H9 (cell line): ENCODE measurements at regions not wholly inside any gene's neighbourhood (a gene's known extent, or its start where the extent isn't known, plus 50 kb on each side); places are given as distances from the start of the nearest gene placed in this dataset.
A peak's percentile ranks its signal among the peaks of the same experiment; 100 is the strongest.

ENCODE experiments used
- DNase-seq: peaks from one replicate; pipeline ENCODE4 v3.0.0-alpha.2; 2017
- H2AFZ ChIP-seq: one replicate; pipeline ENCODE4 v1.6.1; 2013; ENCODE audit warnings: mild to moderate bottlenecking, low read length, control low read depth, moderate library complexity
- H2AK5ac ChIP-seq: 2 replicates; pipeline ENCODE4 v1.6.1; 2013; ENCODE audit warnings: low read length, control low read depth, mixed read lengths; ENCODE audit not compliant: insufficient read length
- H2BK120ac ChIP-seq: one replicate; pipeline ENCODE4 v1.6.1; 2013; ENCODE audit warnings: low read depth, mild to moderate bottlenecking, low read length, control low read depth, inconsistent platforms; ENCODE audit not compliant: poor library complexity, severe bottlenecking
- H2BK12ac ChIP-seq: 2 replicates; pipeline ENCODE4 v1.6.1; 2013; ENCODE audit warnings: low read length, control low read depth, mixed read lengths, low read depth; ENCODE audit not compliant: insufficient read length
- H2BK15ac ChIP-seq: 2 replicates; pipeline ENCODE4 v1.6.1; 2013; ENCODE audit warnings: low read depth, low read length, control low read depth
- H2BK20ac ChIP-seq: one replicate; pipeline ENCODE4 v1.6.1; 2013; ENCODE audit warnings: low read depth, mild to moderate bottlenecking, low read length, control low read depth, inconsistent platforms; ENCODE audit not compliant: poor library complexity, severe bottlenecking
- H2BK5ac ChIP-seq: 2 replicates; pipeline ENCODE4 v1.6.1; 2013; ENCODE audit warnings: low read length, control low read depth, mixed read lengths; ENCODE audit not compliant: insufficient read length
- H3K14ac ChIP-seq: 2 replicates; pipeline ENCODE4 v1.6.1; 2013; ENCODE audit warnings: low read length, control low read depth; ENCODE audit not compliant: insufficient read depth
- H3K18ac ChIP-seq: 2 replicates; pipeline ENCODE4 v1.6.1; 2013; ENCODE audit warnings: low read depth, mild to moderate bottlenecking, mixed read lengths, low read length, control low read depth; ENCODE audit not compliant: insufficient read length
- H3K23ac ChIP-seq: 2 replicates; pipeline ENCODE4 v1.6.1; 2013; ENCODE audit warnings: low read length, control low read depth, mixed read lengths, low read depth; ENCODE audit not compliant: insufficient read length
- H3K23me2 ChIP-seq: 2 replicates; pipeline ENCODE4 v1.6.1; 2013; ENCODE audit warnings: low read depth, mild to moderate bottlenecking, mixed read lengths, low read length, control low read depth; ENCODE audit not compliant: insufficient read length, poor library complexity, severe bottlenecking
- H3K27ac ChIP-seq: 2 replicates; pipeline ENCODE4 v1.5.1; 2013; ENCODE audit warnings: low read length, control low read depth, mixed read lengths, low read depth; ENCODE audit not compliant: insufficient read length
- H3K27me3 ChIP-seq: 2 replicates; pipeline ENCODE4 v1.6.1; 2013; ENCODE audit warnings: low read length, control low read depth, inconsistent platforms; ENCODE audit not compliant: insufficient read depth
- H3K4ac ChIP-seq: 2 replicates; pipeline ENCODE4 v1.6.1; 2013; ENCODE audit warnings: low read depth, mild to moderate bottlenecking, control low read depth, inconsistent platforms, low read length, moderate library complexity
- H3K4me1 ChIP-seq: 2 replicates; pipeline ENCODE4 v1.6.1; 2013; ENCODE audit warnings: low read length, control low read depth, inconsistent platforms; ENCODE audit not compliant: insufficient read depth
- H3K4me2 ChIP-seq: 2 replicates; pipeline ENCODE4 v1.6.1; 2013; ENCODE audit warnings: low read length, control low read depth, mixed read lengths; ENCODE audit not compliant: insufficient read length, insufficient read depth
- H3K56ac ChIP-seq: 2 replicates; pipeline ENCODE4 v1.6.1; 2013; ENCODE audit warnings: low read depth, mild to moderate bottlenecking, mixed read lengths, low read length, control low read depth; ENCODE audit not compliant: insufficient read length
- H3K79me1 ChIP-seq: 2 replicates; pipeline ENCODE4 v1.6.1; 2013; ENCODE audit warnings: low read depth, mild to moderate bottlenecking, moderate library complexity, low read length, control low read depth, inconsistent platforms; ENCODE audit not compliant: insufficient read depth, poor library complexity, severe bottlenecking
- H3K79me2 ChIP-seq: 2 replicates; pipeline ENCODE4 v1.6.1; 2013; ENCODE audit warnings: low read length, control low read depth, inconsistent platforms; ENCODE audit not compliant: insufficient read depth
- H3K9ac ChIP-seq: 2 replicates; pipeline ENCODE4 v1.6.1; 2013; ENCODE audit warnings: low read length, control low read depth, mixed read lengths; ENCODE audit not compliant: insufficient read length; ENCODE audit errors: extremely low read depth
- H3K9me3 ChIP-seq: one replicate; pipeline ENCODE4 v1.6.1; 2013; ENCODE audit warnings: low read depth, low read length, inconsistent platforms; ENCODE audit not compliant: control insufficient read depth
- H3T11ph ChIP-seq: one replicate; pipeline ENCODE4 v1.6.1; 2013; ENCODE audit warnings: mild to moderate bottlenecking, low read length, control low read depth, inconsistent platforms
- H4K20me1 ChIP-seq: one replicate; pipeline ENCODE4 v1.6.1; 2013; ENCODE audit not compliant: control insufficient read depth, insufficient read length, insufficient read depth
- H4K5ac ChIP-seq: 2 replicates; pipeline ENCODE4 v1.6.1; 2013; ENCODE audit warnings: low read depth, mild to moderate bottlenecking, mixed read lengths, low read length, control low read depth; ENCODE audit not compliant: insufficient read length
- H4K8ac ChIP-seq: replicated peaks from 2 replicates; pipeline ENCODE4 v1.6.1; 2013; ENCODE audit warnings: low read length, control low read depth, mixed read lengths, low read depth; ENCODE audit not compliant: insufficient read length
- H4K91ac ChIP-seq: 2 replicates; pipeline ENCODE4 v1.6.1; 2013; ENCODE audit warnings: low read depth, mild to moderate bottlenecking, moderate library complexity, mixed read lengths, low read length, control low read depth; ENCODE audit not compliant: insufficient read length
- H3K27ac Mint-ChIP-seq, 3 experiments: 2 replicates in 2 of 3; 3 replicates in 1 of 3; pipeline ENCODE4 v1.8.0; 2020 to 2021; ENCODE audit warnings: mixed read lengths in 3 of 3, mild to moderate bottlenecking in 1 of 3, moderate library complexity in 1 of 3
- H3K27me3 Mint-ChIP-seq: 2 replicates; pipeline ENCODE4 v1.8.0; 2021; ENCODE audit warnings: low read depth, mild to moderate bottlenecking, moderate library complexity, mixed read lengths
- H3K36me3 Mint-ChIP-seq, 3 experiments: 2 replicates in 2 of 3; 3 replicates in 1 of 3; pipeline ENCODE4 v1.8.0; 2020 to 2021; ENCODE audit warnings: low read depth in 3 of 3, mixed read lengths in 3 of 3; ENCODE audit not compliant: insufficient read depth in 1 of 3
- H3K4me1 Mint-ChIP-seq, 2 experiments: 2 replicates each; pipeline ENCODE4 v1.8.0; 2020; ENCODE audit warnings: mixed read lengths in 2 of 2
- H3K4me3 Mint-ChIP-seq, 2 experiments: 2 replicates in 1 of 2; 3 replicates in 1 of 2; pipeline ENCODE4 v1.8.0; 2020 to 2021; ENCODE audit warnings: mild to moderate bottlenecking in 2 of 2, mixed read lengths in 2 of 2, moderate library complexity in 1 of 2
- H3K9me3 Mint-ChIP-seq, 2 experiments: 2 replicates in 1 of 2; 3 replicates in 1 of 2; pipeline ENCODE4 v1.8.0; 2020; ENCODE audit warnings: mild to moderate bottlenecking in 2 of 2, mixed read lengths in 2 of 2, moderate library complexity in 1 of 2
- CTCF ChIP-seq: fragments of 200-600 bp; sonication (generic); conservative IDR thresholded peaks from 3 replicates; pipeline ENCODE4 v1.8.0; 2021; ENCODE audit warnings: antibody characterized with exemption, mild to moderate bottlenecking
- whole genome bisulfite sequencing: extraction: QIAGEN DNeasy Blood & Tissue Kit; methylation state at CpG from one replicate; pipeline ENCODE4 v1.1.7; 2013; ENCODE audit warnings: missing lambda C conversion rate, low lambda C conversion rate, mixed read lengths; ENCODE audit not compliant: insufficient read length; ENCODE audit errors: extremely low coverage; 5-methylcytosine and 5-hydroxymethylcytosine counted together

- H3K14ac ChIP-seq, result no peak overlapping the region
- no peak overlapping the region for H2BK12ac ChIP-seq
- no peak overlapping the region for H2AK5ac ChIP-seq
- H4K5ac ChIP-seq, result no peak overlapping the region
- no peak overlapping the region for H3K4ac ChIP-seq
- TF ChIP-seq CTCF, result no peak
- H3K27me3 ChIP-seq, result no peaks in the 10 kb centered on the region
- no CpG with 5 or more reads among the region's 5 CpGs for WGBS
- DNase-seq, result no peak
- H3K23me2 ChIP-seq, result no peaks in the 10 kb centered on the region
- H3K23ac ChIP-seq, result no peak overlapping the region
- no peak overlapping the region for H2BK5ac ChIP-seq
- no peak overlapping the region for H3T11ph ChIP-seq
- H2AFZ ChIP-seq, result no peak overlapping the region
- no peak overlapping the region for H3K27ac ChIP-seq
- no peak overlapping the region for H4K8ac ChIP-seq
- no peaks in the 10 kb centered on the region for H3K79me1 ChIP-seq
- H2BK120ac ChIP-seq, result peak overlapping the region; percentile 56
- H3K9ac ChIP-seq, result no peak overlapping the region
- no peak overlapping the region for H3K4me3 Mint-ChIP-seq
- H4K91ac ChIP-seq, result no peak overlapping the region
- peaks cover 4% of the 10 kb centered on the region; the same call in 1 of the 2 replicates for H3K27me3 Mint-ChIP-seq
- no peak overlapping the region for H3K27ac Mint-ChIP-seq
- H2BK15ac ChIP-seq, result no peak overlapping the region
- H3K18ac ChIP-seq, result no peak overlapping the region
- no peaks in the 10 kb centered on the region for H3K9me3 Mint-ChIP-seq
- H3K4me1 Mint-ChIP-seq, result peaks cover 24 to 27% of the 10 kb centered on the region in 2 experiments
- H3K79me2 ChIP-seq, result no peaks in the 10 kb centered on the region
- H3K4me1 ChIP-seq, result no peaks in the 10 kb centered on the region; the same call in 1 of the 2 replicates
- no peaks in the 10 kb centered on the region for H4K20me1 ChIP-seq
- no peak overlapping the region for H3K56ac ChIP-seq
- H3K4me2 ChIP-seq, result no peak overlapping the region
- no peaks in the 10 kb centered on the region for H3K36me3 Mint-ChIP-seq
- H3K9me3 ChIP-seq, result no peaks in the 10 kb centered on the region
- no peak overlapping the region for H2BK20ac ChIP-seq
Measured at GRCh38 chr20:48382304-48382703, 445.5 kb downstream of the PREX1 start.
